HepG2 (cell line): ENCODE measurements at regions not wholly inside any gene's neighbourhood (a gene's known extent, or its start where the extent isn't known, plus 50 kb on each side); places are given as distances from the start of the nearest gene placed in this dataset.

ENCODE experiments used
- ATAC-seq: fragments of 200-7000 bp; cut with Tn5 transposase; 3 replicates; pipeline ENCODE4 v1.9.1; 2020; ENCODE audit warnings: mild to moderate bottlenecking, moderate library complexity
- BruUV-seq: library from RNA; stranded (reverse); fragments of 400-500 nt; replicated peaks from 2 replicates; lab custom pipeline; 2021; lab: Mats Ljungman, UMichigan
- CTCF ChIA-PET: fragments of 300-600 bp; formaldehyde crosslinking; extraction: SDS; loops from one replicate; lab custom pipeline; 2021; ENCODE audit warnings: low total read pairs, inconsistent platforms, low intra/inter-chr PET ratio; lab: Yijun Ruan, JAX
- POLR2A ChIA-PET: fragments of 350-600 bp; sonication (Branson Sonifier 250); formaldehyde crosslinking; loops from one replicate; lab custom pipeline; 2020; ENCODE audit warnings: antibody characterized with exemption, inconsistent platforms; lab: Yijun Ruan, JAX
- DNase-seq: peaks from one replicate; pipeline ENCODE4 v3.0.0-alpha.2; 2015; ENCODE audit warnings: low spot score
- FAIRE-seq: peaks from 3 replicates; lab custom pipeline; 2011; peaks lifted over from hg19 to GRCh38; lab: Jason Lieb, UNC
- H2AFZ ChIP-seq: one replicate; pipeline ENCODE4 v1.6.1; 2011; ENCODE audit warnings: low read length, inconsistent platforms
- H3K27ac ChIP-seq: fragments of 300-600 bp; 3 replicates; pipeline ENCODE4 v1.8.0; 2011; ENCODE audit warnings: mixed run types, mild to moderate bottlenecking, mixed read lengths, low read length, inconsistent platforms; ENCODE audit not compliant: insufficient read depth; ENCODE audit errors: extremely low read length
- H3K27me3 ChIP-seq, 2 experiments: fragments of 200-600 bp in 1 of 2; 2 replicates in 1 of 2; 3 replicates in 1 of 2; pipeline versions ENCODE4 v1.6.0 to v1.8.0; 2011; ENCODE audit warnings: low read length in 2 of 2, mild to moderate bottlenecking in 2 of 2, moderate library complexity in 2 of 2, inconsistent platforms in 1 of 2; ENCODE audit not compliant: insufficient read depth in 2 of 2, control insufficient read depth in 1 of 2
- H3K36me3 ChIP-seq, 2 experiments: fragments of 200-600 bp in 1 of 2; replicated peaks in 1 of 2; 2 replicates in 1 of 2; 3 replicates in 1 of 2; pipeline versions ENCODE4 v1.5.1 to v1.8.0; 2011; ENCODE audit warnings: low read length in 2 of 2, inconsistent platforms in 1 of 2; ENCODE audit not compliant: insufficient read depth in 2 of 2, control insufficient read depth in 1 of 2
- H3K4me1 ChIP-seq: 2 replicates; pipeline ENCODE4 v1.5.1; 2012; ENCODE audit warnings: low read length, inconsistent platforms; ENCODE audit not compliant: insufficient read depth
- H3K4me2 ChIP-seq: 2 replicates; pipeline ENCODE4 v1.6.0; 2011; ENCODE audit warnings: low read depth, low read length, inconsistent platforms
- H3K4me3 ChIP-seq, 3 experiments: fragments of 200-600 bp in 1 of 3; sonication (generic), shearing (Covaris generic) in 1 of 3; replicated peaks in 1 of 3; 2 replicates each; pipeline ENCODE4 v1.5.1; 2011 to 2016; ENCODE audit warnings: low read length in 3 of 3, inconsistent platforms in 2 of 3, low read depth in 2 of 3, mild to moderate bottlenecking in 2 of 3, control low read depth in 1 of 3, mixed read lengths in 1 of 3; ENCODE audit not compliant: insufficient read depth in 1 of 3
- H3K79me2 ChIP-seq: one replicate; pipeline ENCODE4 v1.6.1; 2011; ENCODE audit warnings: low read length, inconsistent platforms; ENCODE audit not compliant: insufficient read depth
- H3K9ac ChIP-seq: 2 replicates; pipeline ENCODE4 v1.6.0; 2011; ENCODE audit warnings: mild to moderate bottlenecking, low read depth, low read length, inconsistent platforms; ENCODE audit not compliant: insufficient read depth
- H3K9me3 ChIP-seq: 2 replicates; pipeline ENCODE4 v1.5.1; 2012; ENCODE audit warnings: mild to moderate bottlenecking, low read length
- H4K20me1 ChIP-seq: 2 replicates; pipeline ENCODE4 v1.6.0; 2011; ENCODE audit warnings: inconsistent platforms, mild to moderate bottlenecking, low read length, moderate library complexity; ENCODE audit not compliant: insufficient read depth
- ATM ChIP-seq: fragments of 450-650 bp; IDR thresholded peaks from 2 replicates; pipeline ENCODE4 v1.7.1; 2017; ENCODE audit warnings: mild to moderate bottlenecking, borderline replicate concordance
- FLYWCH1 ChIP-seq: sonication (generic); formaldehyde crosslinking; IDR thresholded peaks from 2 replicates; pipeline ENCODE4 v1.8.1; 2023; ENCODE audit warnings: mild to moderate bottlenecking, missing genetic modification reagents
- GZF1 ChIP-seq: sonication (generic); formaldehyde crosslinking; IDR thresholded peaks from 2 replicates; pipeline ENCODE4 v1.5.1; 2020; ENCODE audit warnings: mild to moderate bottlenecking, missing genetic modification reagents
- LRRFIP1 ChIP-seq: sonication (generic); formaldehyde crosslinking; conservative IDR thresholded peaks from 2 replicates; pipeline ENCODE4 v1.4.0; 2020; ENCODE audit warnings: missing genetic modification reagents
- NR2F6 ChIP-seq, 2 experiments: IDR thresholded peaks; 2 replicates each; pipeline ENCODE4 v1.6.1; 2016; ENCODE audit warnings: antibody characterized with exemption in 1 of 2, mild to moderate bottlenecking in 1 of 2
- STAT6 ChIP-seq: sonication (generic); formaldehyde crosslinking; IDR thresholded peaks from 2 replicates; pipeline ENCODE4 v1.4.0; 2020; ENCODE audit warnings: missing genetic modification reagents, mild to moderate bottlenecking, borderline replicate concordance
- ZKSCAN1 ChIP-seq: fragments of 150-350 bp; IDR thresholded peaks from 2 replicates; pipeline ENCODE4 v1.6.1; 2014; ENCODE audit warnings: low read length
- ZNF614 ChIP-seq: IDR thresholded peaks from 2 replicates; pipeline ENCODE4 v1.6.1; 2018; ENCODE audit warnings: missing biosample characterization, missing genetic modification reagents, inconsistent platforms, borderline replicate concordance
- WGBS: methylation state at CpG from one replicate; pipeline ENCODE4 v1.1.6; 2017; ENCODE audit warnings: low lambda C conversion rate; 5-methylcytosine and 5-hydroxymethylcytosine counted together
- in situ Hi-C: cut with HindIII; loops from 2 replicates; pipeline ENCODE4 v1.10.0; 2017; ENCODE audit warnings: low pct_unique_long_range_greater_than_20kb; ENCODE audit not compliant: extremely low pct_ligation_motif_present
- intact Hi-C: fragments of 100-400 bp; cut with micrococcal nuclease; formaldehyde crosslinking; loops from one replicate; pipeline ENCODE4 v1.10.0; 2022; ENCODE audit not compliant: unreplicated experiment

GRCh38 chr6:168929871-168930450 is 323.7 kb downstream of the THBS2 start:
- WGBS = 21% methylated on average over 11 of the region's 11 CpGs

GRCh38 chr6:168928012-168928411 is 325.6 kb downstream of the THBS2 start:
- Histone ChIP-seq H4K20me1 (no peaks in the 10 kb centered on the region), H3K9ac (no peak overlapping the region), H3K36me3 (no peaks in the 10 kb centered on the region), H3K79me2 (no peaks in the 10 kb centered on the region), H2AFZ (no peak overlapping the region), H3K27me3 (peaks cover 1 to 23% of the 10 kb centered on the region in 2 experiments; a peak in 4 of 5 replicates), H3K27ac (no peak overlapping the region), H3K4me3 (no peak overlapping the region), H3K4me1 (no peaks in the 10 kb centered on the region), H3K4me2 (no peak overlapping the region), H3K9me3 (no peaks in the 10 kb centered on the region)
- BruUV-seq = no TSS peak
- ATAC-seq = no peak
- in situ Hi-C loops (no loop called here), intact Hi-C loops (no loop called here)
- FAIRE-seq = no peak
- POLR2A ChIA-PET = no interaction called here
- CTCF ChIA-PET = no interaction called here
- WGBS = 19% methylated on average over 10 of the region's 10 CpGs
- no peak for DNase-seq
- TF ChIP-seq ZKSCAN1 (no peak), STAT6 (CRISPR knock-in tag) (no peak), GZF1 (CRISPR knock-in tag) (no peak), ZNF614 (CRISPR knock-in tag) (no peak), FLYWCH1 (CRISPR knock-in tag) (no peak)

More at GRCh38 chr6:168929871-168930450, 323.7 kb downstream of the THBS2 start:
- Histone ChIP-seq H2AFZ (no peak overlapping the region), H3K27me3 (peaks cover 1 to 30% of the 10 kb centered on the region in 2 experiments; a peak in 4 of 5 replicates), H3K9me3 (no peaks in the 10 kb centered on the region), H3K79me2 (no peaks in the 10 kb centered on the region), H3K9ac (no peak overlapping the region), H3K4me1 (no peaks in the 10 kb centered on the region), H4K20me1 (no peaks in the 10 kb centered on the region), H3K4me2 (no peak overlapping the region), H3K27ac (no peak overlapping the region), H3K4me3 (no peak overlapping the region), H3K36me3 (no peaks in the 10 kb centered on the region)
- no TSS peak for BruUV-seq
- no peak for DNase-seq
- ChIA-PET POLR2A (no interaction called here), CTCF (no interaction called here)
- ATAC-seq = no peak
- no peak for TF ChIP-seq ATM
- TF ChIP-seq LRRFIP1 (CRISPR knock-in tag) = no peak
- TF ChIP-seq NR2F6 (IDR thresholded peaks at IDR 0.05) = no peak
- TF ChIP-seq NR2F6 (CRISPR knock-in tag; IDR thresholded peaks at IDR 0.05) = no peak
- in situ Hi-C loops (no loop called here), intact Hi-C loops (no loop called here)
- FAIRE-seq = no peak
